ENCODE measurements at regions not wholly inside any gene's neighbourhood (a gene's known extent, or its start where the extent isn't known, plus 50 kb on each side); places are given as distances from the start of the nearest gene placed in this dataset.

- Histone ChIP-seq H3K4me3 (ENCODE audit: extremely low read depth, insufficient read depth, low read length, poor library complexity, severe bottlenecking) (no peak overlapping the region), H3K4me1 (ENCODE audit: control insufficient read depth, insufficient read depth, low read length, poor library complexity, severe bottlenecking) (no peaks in the 10 kb centered on the region), H3K27ac (ENCODE audit: low read depth, low read length, severe bottlenecking) (no peak overlapping the region), H3K9me3 (ENCODE audit: control insufficient read depth, low read length) (peaks cover 15% of the 10 kb centered on the region), H3K36me3 (ENCODE audit: control insufficient read depth, insufficient read depth, low read length) (no peaks in the 10 kb centered on the region)
Observed at GRCh38 chr18:28952339-28952738, 775.4 kb upstream of the CDH2 start.

DNA sequence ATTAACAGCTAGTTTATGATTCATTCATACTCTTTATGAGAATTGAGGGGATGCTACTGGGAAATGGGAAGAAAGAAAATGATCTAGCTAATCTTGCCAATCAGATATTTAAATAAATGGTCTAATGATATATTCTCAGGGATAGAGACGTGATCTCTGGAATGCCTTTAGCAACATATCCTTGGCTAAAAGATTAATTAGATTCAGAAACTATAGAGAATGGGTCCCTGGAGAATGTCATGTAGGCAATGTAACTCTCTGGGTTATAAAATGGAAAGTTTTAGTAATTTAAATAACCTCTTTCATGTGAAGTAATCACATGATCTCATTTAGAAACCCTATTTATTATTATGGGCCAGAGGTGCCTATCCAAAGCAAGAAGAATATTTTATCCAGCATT, 771.0 kb upstream of the CDH2 start:
- Histone ChIP-seq H3K27ac (ENCODE audit: low read depth, low read length, severe bottlenecking) (no peak overlapping the region), H3K36me3 (ENCODE audit: control insufficient read depth, insufficient read depth, low read length) (no peaks in the 10 kb centered on the region), H3K9me3 (ENCODE audit: control insufficient read depth, low read length) (peaks cover 11% of the 10 kb centered on the region), H3K4me3 (ENCODE audit: extremely low read depth, insufficient read depth, low read length, poor library complexity, severe bottlenecking) (no peak overlapping the region), H3K4me1 (ENCODE audit: control insufficient read depth, insufficient read depth, low read length, poor library complexity, severe bottlenecking) (no peaks in the 10 kb centered on the region)
- WGBS, 2 experiments (ENCODE audit: insufficient coverage in 2 of 2) = 75% methylated on average over 1 of the region's 1 CpG; no CpG with 5 or more reads in 1 of the 2 experiments

- no CpG with 5 or more reads among the region's 1 CpG for WGBS, 2 experiments (ENCODE audit: insufficient coverage in 2 of 2)
- Histone ChIP-seq H3K36me3 (ENCODE audit: control insufficient read depth, insufficient read depth, low read length) (no peaks in the 10 kb centered on the region), H3K4me1 (ENCODE audit: control insufficient read depth, insufficient read depth, low read length, poor library complexity, severe bottlenecking) (no peaks in the 10 kb centered on the region)
Observed at GRCh38 chr18:28946471-28946870, 769.5 kb upstream of the CDH2 start.

GRCh38 chr18:28922936-28923335, 746.0 kb upstream of the CDH2 start:
- WGBS, 2 experiments (ENCODE audit: insufficient coverage in 2 of 2) = 80% methylated on average over 1 of the region's 2 CpGs; no CpG with 5 or more reads in 1 of the 2 experiments

More at GRCh38 chr18:28946471-28946870, 769.5 kb upstream of the CDH2 start:
- Histone ChIP-seq H3K27ac (ENCODE audit: low read depth, low read length, severe bottlenecking) (no peak overlapping the region), H3K4me3 (ENCODE audit: extremely low read depth, insufficient read depth, low read length, poor library complexity, severe bottlenecking) (no peak overlapping the region), H3K9me3 (ENCODE audit: control insufficient read depth, low read length) (peaks cover 5% of the 10 kb centered on the region)

DNA sequence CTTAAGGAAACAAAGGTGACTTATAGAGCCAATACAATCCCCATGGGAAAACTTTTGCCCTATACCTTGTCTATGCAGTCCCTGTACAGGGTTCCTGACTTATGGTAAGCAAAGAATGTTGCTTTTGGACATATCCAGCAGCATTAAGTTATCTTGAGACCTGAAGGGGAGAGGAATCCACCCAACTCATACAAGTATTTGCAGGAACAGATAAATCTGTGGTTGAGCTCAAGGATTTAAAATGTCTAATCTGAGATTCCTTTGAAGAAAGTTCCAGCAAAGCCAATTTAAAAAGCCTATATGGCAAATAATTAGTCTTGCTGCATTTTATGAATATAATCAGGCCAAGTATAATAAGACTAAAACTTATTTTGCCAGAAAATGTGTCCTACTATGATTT, 739.5 kb upstream of the CDH2 start:
- H3K4me1 ChIP-seq (ENCODE audit: control insufficient read depth, insufficient read depth, low read length, poor library complexity, severe bottlenecking) = no peaks in the 10 kb centered on the region
- H3K4me3 ChIP-seq (ENCODE audit: extremely low read depth, insufficient read depth, low read length, poor library complexity, severe bottlenecking) = no peak overlapping the region
- no peaks in the 10 kb centered on the region for H3K36me3 ChIP-seq (ENCODE audit: control insufficient read depth, insufficient read depth, low read length)
- H3K27ac ChIP-seq (ENCODE audit: low read depth, low read length, severe bottlenecking) = no peak overlapping the region
- peaks cover 2% of the 10 kb centered on the region for H3K9me3 ChIP-seq (ENCODE audit: control insufficient read depth, low read length)

More at GRCh38 chr18:28922936-28923335, 746.0 kb upstream of the CDH2 start:
- H3K27ac ChIP-seq (ENCODE audit: low read depth, low read length, severe bottlenecking) = no peak overlapping the region
- no peaks in the 10 kb centered on the region for H3K9me3 ChIP-seq (ENCODE audit: control insufficient read depth, low read length)
- H3K4me3 ChIP-seq (ENCODE audit: extremely low read depth, insufficient read depth, low read length, poor library complexity, severe bottlenecking) = no peak overlapping the region
- no peaks in the 10 kb centered on the region for H3K4me1 ChIP-seq (ENCODE audit: control insufficient read depth, insufficient read depth, low read length, poor library complexity, severe bottlenecking)
- no peaks in the 10 kb centered on the region for H3K36me3 ChIP-seq (ENCODE audit: control insufficient read depth, insufficient read depth, low read length)

GRCh38 chr18:28905509-28905908, 728.6 kb upstream of the CDH2 start:
- H3K4me3 ChIP-seq (ENCODE audit: extremely low read depth, insufficient read depth, low read length, poor library complexity, severe bottlenecking) = no peak overlapping the region
- no peaks in the 10 kb centered on the region for H3K36me3 ChIP-seq (ENCODE audit: control insufficient read depth, insufficient read depth, low read length)
- no peaks in the 10 kb centered on the region for H3K9me3 ChIP-seq (ENCODE audit: control insufficient read depth, low read length)
- no CpG with 5 or more reads among the region's 1 CpG for WGBS, 2 experiments (ENCODE audit: insufficient coverage in 2 of 2)
- no peak overlapping the region for H3K27ac ChIP-seq (ENCODE audit: low read depth, low read length, severe bottlenecking)
- no peaks in the 10 kb centered on the region for H3K4me1 ChIP-seq (ENCODE audit: control insufficient read depth, insufficient read depth, low read length, poor library complexity, severe bottlenecking)

GRCh38 chr18:28904789-28905364, 727.9 kb upstream of the CDH2 start:
- no peaks in the 10 kb centered on the region for H3K9me3 ChIP-seq (ENCODE audit: control insufficient read depth, low read length)
- no peaks in the 10 kb centered on the region for H3K4me1 ChIP-seq (ENCODE audit: control insufficient read depth, insufficient read depth, low read length, poor library complexity, severe bottlenecking)
- H3K27ac ChIP-seq (ENCODE audit: low read depth, low read length, severe bottlenecking) = no peak overlapping the region
- H3K36me3 ChIP-seq (ENCODE audit: control insufficient read depth, insufficient read depth, low read length) = no peaks in the 10 kb centered on the region
- 86 to 94% methylated on average over 1 of the region's 1 CpG for WGBS, 2 experiments (ENCODE audit: insufficient coverage in 2 of 2)
- H3K4me3 ChIP-seq (ENCODE audit: extremely low read depth, insufficient read depth, low read length, poor library complexity, severe bottlenecking) = no peak overlapping the region

GRCh38 chr18:28903306-28903705, 726.4 kb upstream of the CDH2 start:
- no peaks in the 10 kb centered on the region for H3K9me3 ChIP-seq (ENCODE audit: control insufficient read depth, low read length)
- no peak overlapping the region for H3K27ac ChIP-seq (ENCODE audit: low read depth, low read length, severe bottlenecking)
- no peaks in the 10 kb centered on the region for H3K36me3 ChIP-seq (ENCODE audit: control insufficient read depth, insufficient read depth, low read length)
- H3K4me1 ChIP-seq (ENCODE audit: control insufficient read depth, insufficient read depth, low read length, poor library complexity, severe bottlenecking) = no peaks in the 10 kb centered on the region
- H3K4me3 ChIP-seq (ENCODE audit: extremely low read depth, insufficient read depth, low read length, poor library complexity, severe bottlenecking) = no peak overlapping the region
- no CpG with 5 or more reads among the region's 1 CpG for WGBS, 2 experiments (ENCODE audit: insufficient coverage in 2 of 2)

- Histone ChIP-seq H3K9me3 (ENCODE audit: control insufficient read depth, low read length) (no peaks in the 10 kb centered on the region), H3K4me3 (ENCODE audit: extremely low read depth, insufficient read depth, low read length, poor library complexity, severe bottlenecking) (no peak overlapping the region), H3K36me3 (ENCODE audit: control insufficient read depth, insufficient read depth, low read length) (no peaks in the 10 kb centered on the region), H3K27ac (ENCODE audit: low read depth, low read length, severe bottlenecking) (no peak overlapping the region), H3K4me1 (ENCODE audit: control insufficient read depth, insufficient read depth, low read length, poor library complexity, severe bottlenecking) (no peaks in the 10 kb centered on the region)
- 40 to 86% methylated on average over 1 to 3 of the region's 3 CpGs for WGBS, 2 experiments (ENCODE audit: insufficient coverage in 2 of 2)
Observed at GRCh38 chr18:28890791-28891190, 713.9 kb upstream of the CDH2 start.

GRCh38 chr18:28884304-28884703, 707.4 kb upstream of the CDH2 start:
- Histone ChIP-seq H3K4me3 (ENCODE audit: extremely low read depth, insufficient read depth, low read length, poor library complexity, severe bottlenecking) (no peak overlapping the region), H3K4me1 (ENCODE audit: control insufficient read depth, insufficient read depth, low read length, poor library complexity, severe bottlenecking) (no peaks in the 10 kb centered on the region), H3K27ac (ENCODE audit: low read depth, low read length, severe bottlenecking) (no peak overlapping the region), H3K9me3 (ENCODE audit: control insufficient read depth, low read length) (no peaks in the 10 kb centered on the region), H3K36me3 (ENCODE audit: control insufficient read depth, insufficient read depth, low read length) (no peaks in the 10 kb centered on the region)
- WGBS, 2 experiments (ENCODE audit: insufficient coverage in 2 of 2) = no CpG with 5 or more reads among the region's 1 CpG

DNA sequence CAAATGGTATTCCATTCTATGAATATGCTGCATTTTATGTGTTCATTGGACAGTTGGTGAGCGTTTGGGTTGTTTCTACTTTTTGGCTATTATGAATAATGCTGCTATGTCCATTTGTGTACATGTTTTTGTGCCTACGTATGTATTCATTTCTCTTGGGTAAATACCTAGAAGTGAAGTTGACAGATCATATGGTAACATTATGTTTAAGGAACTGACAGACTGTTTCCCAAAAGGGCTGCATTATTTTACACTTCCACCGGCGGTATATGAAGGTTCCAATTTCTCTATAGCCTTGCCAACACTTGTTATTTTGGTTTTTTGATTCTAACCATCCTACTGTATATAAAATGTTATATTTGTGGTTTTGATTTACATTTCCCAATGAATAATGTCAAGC, 703.9 kb upstream of the CDH2 start:
- 85 to 100% methylated on average over 2 of the region's 4 CpGs for WGBS, 2 experiments (ENCODE audit: insufficient coverage in 2 of 2)
- Histone ChIP-seq H3K27ac (ENCODE audit: low read depth, low read length, severe bottlenecking) (no peak overlapping the region), H3K4me1 (ENCODE audit: control insufficient read depth, insufficient read depth, low read length, poor library complexity, severe bottlenecking) (no peaks in the 10 kb centered on the region), H3K9me3 (ENCODE audit: control insufficient read depth, low read length) (no peaks in the 10 kb centered on the region), H3K36me3 (ENCODE audit: control insufficient read depth, insufficient read depth, low read length) (no peaks in the 10 kb centered on the region), H3K4me3 (ENCODE audit: extremely low read depth, insufficient read depth, low read length, poor library complexity, severe bottlenecking) (no peak overlapping the region)
